Endothelial cell of umbilical vein (primary cell): ENCODE measurements at regions not wholly inside any gene's neighbourhood (a gene's known extent, or its start where the extent isn't known, plus 50 kb on each side); places are given as distances from the start of the nearest gene placed in this dataset.

Experiments used
- BruUV-seq: library from RNA; stranded (reverse); fragments of 400-500 nt; replicated peaks from 2 replicates; lab custom pipeline; 2021; lab: Mats Ljungman, UMichigan
- CTCF ChIA-PET: fragments of 300-600, 350-600 bp; sonication (Branson Sonifier 250); formaldehyde crosslinking; loops from one replicate; lab custom pipeline; 2021; ENCODE audit warnings: antibody characterized with exemption, inconsistent platforms; lab: Charles Lee
- POLR2A ChIA-PET: fragments of 300-600, 350-600 bp; sonication (Branson Sonifier 250); formaldehyde crosslinking; loops from one replicate; lab custom pipeline; 2021; ENCODE audit warnings: antibody characterized with exemption, inconsistent platforms; lab: Charles Lee
- DNase-seq: peaks from one replicate; pipeline ENCODE4 v3.0.0-alpha.2; 2011; ENCODE audit warnings: low read depth, low spot score
- FAIRE-seq: peaks from 2 replicates; lab custom pipeline; 2011; peaks lifted over from hg19 to GRCh38; lab: Jason Lieb, UNC
- H2AFZ ChIP-seq: 2 replicates; pipeline ENCODE4 v1.6.0; 2012; ENCODE audit warnings: low read depth, low read length, control low read depth, inconsistent platforms
- H3K27ac ChIP-seq: 2 replicates; pipeline ENCODE4 v1.5.1; 2011; ENCODE audit warnings: low read depth, mild to moderate bottlenecking, control low read depth, low read length, moderate library complexity; ENCODE audit not compliant: insufficient read depth
- H3K27me3 ChIP-seq, 2 experiments: 2 replicates each; pipeline versions ENCODE4 v1.6.0 to v1.6.1; 2011; ENCODE audit warnings: low read length in 2 of 2, mixed read lengths in 1 of 2; ENCODE audit not compliant: control insufficient read depth in 2 of 2, insufficient read depth in 2 of 2
- H3K36me3 ChIP-seq, 2 experiments: 2 replicates in 1 of 2; 3 replicates in 1 of 2; pipeline ENCODE4 v1.5.1; 2011; ENCODE audit warnings: low read length in 2 of 2, mild to moderate bottlenecking in 1 of 2, moderate library complexity in 1 of 2; ENCODE audit not compliant: control insufficient read depth in 2 of 2, insufficient read depth in 2 of 2; ENCODE audit errors: extremely low read depth in 1 of 2
- H3K4me1 ChIP-seq: 3 replicates; pipeline ENCODE4 v1.5.1; 2011; ENCODE audit warnings: mild to moderate bottlenecking, low read length; ENCODE audit not compliant: control insufficient read depth, insufficient read depth; ENCODE audit errors: extremely low read depth
- H3K4me2 ChIP-seq: 2 replicates; pipeline ENCODE4 v1.6.1; 2011; ENCODE audit warnings: low read length, control low read depth, mixed read lengths; ENCODE audit not compliant: insufficient read depth
- H3K4me3 ChIP-seq, 3 experiments: fragments of 200-600 bp in 1 of 3; sonication (generic), shearing (Covaris generic) in 1 of 3; replicated peaks in 1 of 3; 2 replicates each; pipeline ENCODE4 v1.5.1; 2011 to 2016; ENCODE audit warnings: control low read depth in 3 of 3, low read length in 3 of 3, mild to moderate bottlenecking in 2 of 3, inconsistent platforms in 1 of 3, low read depth in 1 of 3, moderate library complexity in 1 of 3; ENCODE audit not compliant: insufficient read depth in 1 of 3
- H3K79me2 ChIP-seq: 2 replicates; pipeline ENCODE4 v1.6.0; 2012; ENCODE audit warnings: low read length, inconsistent platforms; ENCODE audit not compliant: control insufficient read depth, insufficient read depth
- H3K9ac ChIP-seq: replicated peaks from 2 replicates; pipeline ENCODE3; 2011; ENCODE audit warnings: low read length, control low read depth; ENCODE audit not compliant: insufficient read depth; ENCODE audit errors: extremely low read depth
- H3K9me1 ChIP-seq: replicated peaks from 3 replicates; pipeline ENCODE4 v1.6.0; 2011; ENCODE audit warnings: mild to moderate bottlenecking, low read length; ENCODE audit not compliant: control insufficient read depth, insufficient read depth; ENCODE audit errors: extremely low read depth
- H3K9me3 ChIP-seq: replicated peaks from 2 replicates; pipeline ENCODE4 v1.5.1; 2012; ENCODE audit warnings: low read length, inconsistent platforms; ENCODE audit not compliant: control insufficient read depth, insufficient read depth
- H4K20me1 ChIP-seq: replicated peaks from 2 replicates; pipeline ENCODE3; 2011; ENCODE audit warnings: mild to moderate bottlenecking, low read length; ENCODE audit not compliant: control insufficient read depth, insufficient read depth; ENCODE audit errors: extremely low read depth
- CTCF ChIP-seq, 2 donors: IDR thresholded peaks; 1 replicate in 1 of 2; 2 replicates in 1 of 2; pipeline ENCODE4 v1.5.1; 2011; ENCODE audit warnings: low read length in 2 of 2, mild to moderate bottlenecking in 2 of 2, moderate library complexity in 2 of 2, control low read depth in 1 of 2, inconsistent platforms in 1 of 2, low read depth in 1 of 2; ENCODE audit not compliant: insufficient read depth in 1 of 2; ENCODE audit errors: extremely low read depth in 1 of 2
- EZH2 ChIP-seq: IDR thresholded peaks from 2 replicates; pipeline ENCODE4 v1.6.1; 2012; ENCODE audit warnings: borderline replicate concordance, low read depth, mild to moderate bottlenecking, moderate library complexity, low read length, inconsistent platforms; ENCODE audit not compliant: severe bottlenecking
- FOS ChIP-seq: IDR thresholded peaks from 2 replicates; pipeline ENCODE4 v1.6.1; 2011; ENCODE audit warnings: mild to moderate bottlenecking, low read length, moderate library complexity, borderline replicate concordance; ENCODE audit not compliant: insufficient read depth
- GATA2 ChIP-seq: IDR thresholded peaks from 2 replicates; pipeline ENCODE4 v1.7.0; 2011; ENCODE audit warnings: low read depth, mild to moderate bottlenecking, moderate library complexity, mixed read lengths, low read length; ENCODE audit not compliant: insufficient read length, insufficient read depth
- JUN ChIP-seq: IDR thresholded peaks from 2 replicates; pipeline ENCODE4 v1.6.1; 2011; ENCODE audit warnings: borderline replicate concordance, low read depth; ENCODE audit not compliant: insufficient read length, insufficient read depth
- MAX ChIP-seq: IDR thresholded peaks from 2 replicates; pipeline ENCODE4 v1.6.1; 2011; ENCODE audit not compliant: insufficient read depth, insufficient read length
- MYC ChIP-seq: IDR thresholded peaks from one replicate; pipeline ENCODE4 v1.6.1; 2011; ENCODE audit warnings: mild to moderate bottlenecking, low read depth, low read length
- POLR2A ChIP-seq: IDR thresholded peaks from 2 replicates; pipeline ENCODE4 v1.6.1; 2012; ENCODE audit warnings: low read depth, mild to moderate bottlenecking, control low read depth, low read length
- POLR2AphosphoS5 ChIP-seq: IDR thresholded peaks from 2 replicates; pipeline ENCODE4 v1.6.1; 2012; ENCODE audit warnings: low read depth, mild to moderate bottlenecking, control low read depth, low read length, moderate library complexity; ENCODE audit not compliant: insufficient read depth
- dilution Hi-C: fragments of 300-500 bp; cut with MboI; formaldehyde crosslinking; loops from one replicate; pipeline ENCODE4 v1.15.0; 2019; ENCODE audit warnings: low sequenced_read_pairs; ENCODE audit not compliant: extremely low pct_ligation_motif_present
- intact Hi-C: fragments of 100-400 bp; cut with micrococcal nuclease; formaldehyde crosslinking; loops from one replicate; pipeline ENCODE4 v1.10.0; 2022

GRCh38 chr1:57996400-57996799, 550.1 kb downstream of the OMA1 start:
- Histone ChIP-seq H3K9ac (no peak overlapping the region), H3K4me1 (no peaks in the 10 kb centered on the region), H4K20me1 (no peaks in the 10 kb centered on the region), H3K9me3 (no peaks in the 10 kb centered on the region), H2AFZ (no peak overlapping the region), H3K4me2 (no peak overlapping the region), H3K4me3 (no peak overlapping the region), H3K27ac (no peak overlapping the region), H3K36me3 (no peaks in the 10 kb centered on the region), H3K27me3 (no peaks in the 10 kb centered on the region), H3K79me2 (no peaks in the 10 kb centered on the region), H3K9me1 (no peaks in the 10 kb centered on the region)
- no peak for FAIRE-seq
- dilution Hi-C loops (no loop called here), intact Hi-C loops (no loop called here)
- ChIA-PET POLR2A (no interaction called here), CTCF (no interaction called here)
- no peak for TF ChIP-seq POLR2A
- TF ChIP-seq GATA2: no peak
- TF ChIP-seq POLR2AphosphoS5: no peak
- no peak for TF ChIP-seq JUN
- TF ChIP-seq MYC: no peak
- TF ChIP-seq FOS: no peak
- TF ChIP-seq MAX: no peak
- TF ChIP-seq CTCF (IDR thresholded peaks at IDR 0.05; ENCODE audit: extremely low read depth in 1 of 2, insufficient read depth in 1 of 2, low read depth in 1 of 2, low read length in 2 of 2): no peak
- no peak for TF ChIP-seq EZH2
- no TSS peak for BruUV-seq
- DNase-seq: no peak
